ENCODE measurements at regions not wholly inside any gene's neighbourhood (a gene's known extent, or its start where the extent isn't known, plus 50 kb on each side); places are given as distances from the start of the nearest gene placed in this dataset.
"Not testable (repeated sequence)": the region's sequence is repeated elsewhere in the genome, so short reads cannot be mapped to it uniquely, and the experiment has no call there.

DNA sequence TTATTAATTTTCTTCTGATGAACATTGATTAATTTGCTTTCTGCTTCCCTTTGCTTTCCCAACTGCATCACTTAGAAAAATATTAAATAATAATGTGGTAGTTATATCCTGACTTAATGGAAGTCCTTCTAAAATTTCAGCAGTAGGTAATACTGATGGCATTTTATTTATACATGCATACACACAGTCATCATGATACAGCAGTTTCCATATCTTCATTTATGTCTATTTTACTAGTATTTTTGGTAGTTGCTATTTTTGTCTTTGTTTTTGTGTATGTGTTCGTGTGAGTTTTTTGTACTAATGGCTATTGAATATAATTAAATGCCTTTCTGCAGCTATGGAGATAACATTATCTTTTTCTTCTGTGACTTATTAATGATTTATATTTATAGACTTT lies 484.7 kb upstream of the CNTN5 start:
- POLR2A ChIA-PET = no interaction called here
- ATAC-seq (ENCODE audit: low read depth) (no peak), DNase-seq (no peak)
- H3K4me3 Mint-ChIP-seq = no peak overlapping the region
- peaks cover 3% of the 10 kb centered on the region for H3K9me3 Mint-ChIP-seq
- H3K27ac Mint-ChIP-seq = no peak overlapping the region
- H3K36me3 Mint-ChIP-seq = no peaks in the 10 kb centered on the region
- no peaks in the 10 kb centered on the region for H3K4me1 Mint-ChIP-seq
- H3K27me3 Mint-ChIP-seq = no peaks in the 10 kb centered on the region

DNA sequence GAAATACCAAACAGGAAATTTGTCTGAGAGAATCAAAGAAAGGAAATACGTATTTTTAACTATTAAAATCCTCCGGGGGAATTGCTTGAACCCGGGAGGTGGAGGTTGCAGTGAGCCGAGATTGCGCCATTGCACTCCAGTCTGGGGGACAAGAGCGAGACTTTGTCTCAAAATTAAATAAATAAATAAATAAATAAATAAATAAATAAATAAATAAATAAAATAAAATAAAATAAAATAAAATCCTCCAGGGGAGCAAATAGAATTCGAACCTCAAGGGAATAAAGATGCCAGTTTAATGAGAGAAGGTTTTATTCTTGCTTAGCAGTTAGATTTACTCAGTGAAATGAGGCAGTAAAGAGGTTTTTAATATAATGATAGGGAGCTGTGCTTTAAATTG lies 482.4 kb upstream of the CNTN5 start:
- DNase-seq; H3K9me3 Mint-ChIP-seq; ATAC-seq (ENCODE audit: low read depth); H3K36me3 Mint-ChIP-seq; POLR2A ChIA-PET; H3K4me3 Mint-ChIP-seq; H3K27ac Mint-ChIP-seq; H3K4me1 Mint-ChIP-seq; H3K27me3 Mint-ChIP-seq: not testable (repeated sequence)

DNA sequence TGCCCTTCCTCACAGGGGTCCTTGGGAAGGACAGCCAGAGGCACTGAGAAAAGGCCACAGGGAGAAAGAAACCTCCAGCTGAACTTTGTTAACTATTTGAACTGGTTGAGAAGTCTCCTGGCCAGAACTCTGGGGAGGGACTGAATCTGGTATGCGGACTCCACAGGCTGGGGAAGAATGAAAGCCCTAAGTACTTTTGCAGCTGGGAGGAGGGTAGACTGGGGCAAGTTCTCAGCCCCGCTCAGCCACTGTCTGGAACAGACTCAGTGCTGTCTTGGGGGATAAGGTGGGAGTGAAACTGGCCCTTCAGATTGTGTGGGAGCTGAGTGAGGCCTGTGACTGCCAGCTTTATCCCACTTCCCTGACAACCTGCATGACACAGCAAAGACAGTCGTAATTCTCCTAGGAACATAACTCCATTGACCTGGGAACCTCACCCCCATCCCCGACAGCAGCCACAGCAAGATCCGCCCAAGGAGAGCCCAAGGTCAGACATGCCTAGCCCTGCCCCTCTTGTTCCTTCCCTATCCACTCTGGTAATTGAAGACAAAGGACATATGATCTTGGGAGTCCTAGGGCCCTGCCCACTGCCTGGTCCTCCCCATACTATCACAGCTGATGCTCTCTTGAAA lies 475.1 kb upstream of the CNTN5 start:
- DNase-seq (no peak), ATAC-seq (ENCODE audit: low read depth) (no peak)
- Mint-ChIP-seq H3K27ac (no peak overlapping the region), H3K27me3 (no peaks in the 10 kb centered on the region), H3K4me1 (no peaks in the 10 kb centered on the region), H3K9me3 (peaks cover 7% of the 10 kb centered on the region), H3K36me3 (no peaks in the 10 kb centered on the region), H3K4me3 (no peak overlapping the region)
- POLR2A ChIA-PET = no interaction called here

GRCh38 chr11:98549571-98549970 lies 471.2 kb upstream of the CNTN5 start:
- POLR2A ChIA-PET = no interaction called here
- ATAC-seq (ENCODE audit: low read depth) (no peak), DNase-seq (no peak)
- H3K27ac Mint-ChIP-seq = no peak overlapping the region
- H3K27me3 Mint-ChIP-seq = no peaks in the 10 kb centered on the region
- no peak overlapping the region for H3K4me3 Mint-ChIP-seq
- peaks cover 9% of the 10 kb centered on the region for H3K9me3 Mint-ChIP-seq
- no peaks in the 10 kb centered on the region for H3K4me1 Mint-ChIP-seq
- H3K36me3 Mint-ChIP-seq = no peaks in the 10 kb centered on the region

DNA sequence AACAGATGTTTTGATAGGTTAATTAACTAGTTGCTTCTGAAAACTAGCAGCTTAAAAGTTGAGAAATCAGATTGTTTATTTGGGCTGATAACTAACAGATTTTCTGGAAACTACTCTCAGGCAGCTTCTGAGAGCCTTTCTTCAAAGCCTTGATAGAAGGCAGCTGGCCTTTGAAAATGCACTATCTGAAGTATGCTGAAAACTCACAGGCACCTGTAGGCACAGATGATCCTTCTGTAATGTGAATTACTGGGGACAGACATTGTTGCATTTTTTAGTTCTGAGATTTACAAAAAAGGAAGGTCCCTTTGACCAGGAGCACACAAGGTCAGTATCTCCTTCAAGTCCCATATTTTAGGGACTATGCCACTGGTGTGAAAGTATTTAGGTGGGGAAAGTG lies 460.8 kb upstream of the CNTN5 start:
- H3K9me3 Mint-ChIP-seq = no peaks in the 10 kb centered on the region
- ATAC-seq (ENCODE audit: low read depth) = no peak
- H3K36me3 Mint-ChIP-seq = no peaks in the 10 kb centered on the region
- H3K4me1 Mint-ChIP-seq = no peaks in the 10 kb centered on the region
- no peak for DNase-seq
- H3K4me3 Mint-ChIP-seq = no peak overlapping the region
- no peak overlapping the region for H3K27ac Mint-ChIP-seq
- H3K27me3 Mint-ChIP-seq = no peaks in the 10 kb centered on the region
- POLR2A ChIA-PET = no interaction called here

DNA sequence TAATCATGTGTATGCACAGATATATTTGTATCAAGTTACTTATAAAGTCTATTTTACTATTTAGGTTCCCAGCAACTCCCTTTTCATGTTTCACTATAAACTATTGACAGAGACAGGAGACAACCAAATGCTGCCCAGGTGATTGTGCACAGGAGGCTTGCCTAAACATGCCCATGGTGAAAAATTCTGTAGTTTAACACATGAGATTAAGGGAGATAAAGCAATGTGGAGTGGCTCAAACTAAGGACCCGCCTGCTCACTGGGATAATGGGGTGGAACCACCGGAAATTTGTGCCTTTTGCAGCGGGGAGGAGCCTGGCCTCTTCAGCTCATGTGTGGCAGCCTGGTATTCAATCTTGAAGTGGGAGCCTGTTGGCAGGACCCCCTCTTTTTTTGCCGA lies 459.5 kb upstream of the CNTN5 start:
- Mint-ChIP-seq H3K9me3 (no peaks in the 10 kb centered on the region), H3K27me3 (no peaks in the 10 kb centered on the region), H3K27ac (no peak overlapping the region), H3K36me3 (no peaks in the 10 kb centered on the region), H3K4me3 (no peak overlapping the region), H3K4me1 (no peaks in the 10 kb centered on the region)
- no peak for ATAC-seq (ENCODE audit: low read depth)
- POLR2A ChIA-PET = no interaction called here
- no peak for DNase-seq

- Mint-ChIP-seq H3K4me1 (no peaks in the 10 kb centered on the region), H3K36me3 (no peaks in the 10 kb centered on the region), H3K9me3 (no peaks in the 10 kb centered on the region), H3K27me3 (no peaks in the 10 kb centered on the region), H3K27ac (no peak overlapping the region), H3K4me3 (no peak overlapping the region)
- DNase-seq (no peak), ATAC-seq (ENCODE audit: low read depth) (no peak)
- POLR2A ChIA-PET = no interaction called here
These were observed 458.8 kb upstream of the CNTN5 start for GRCh38 chr11:98561877-98562395.

DNA sequence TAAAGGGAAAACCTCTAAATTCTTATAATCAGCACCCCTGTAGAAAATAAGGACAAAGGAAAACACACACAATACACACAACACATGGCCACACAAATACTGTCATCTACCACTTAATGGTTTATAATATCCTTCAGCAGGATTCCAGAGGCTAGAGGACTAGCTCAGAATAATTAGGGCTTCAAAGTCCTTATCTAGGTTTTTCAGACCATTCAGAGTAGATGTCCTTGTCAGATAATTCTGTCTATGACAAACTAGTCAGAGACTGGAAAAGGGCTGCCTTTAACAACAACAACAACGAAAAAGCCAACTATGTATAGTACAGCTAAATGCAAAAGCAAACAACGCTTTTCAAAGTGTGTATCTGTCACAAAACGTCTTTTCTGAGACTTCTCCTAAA lies 456.5 kb upstream of the CNTN5 start:
- Mint-ChIP-seq H3K27me3 (no peaks in the 10 kb centered on the region), H3K27ac (no peak overlapping the region), H3K36me3 (no peaks in the 10 kb centered on the region), H3K4me1 (no peaks in the 10 kb centered on the region), H3K9me3 (peaks cover 3% of the 10 kb centered on the region), H3K4me3 (no peak overlapping the region)
- DNase-seq = no peak
- POLR2A ChIA-PET = no interaction called here
- no peak for ATAC-seq (ENCODE audit: low read depth)

- Mint-ChIP-seq H3K4me3 (no peak overlapping the region), H3K27ac (no peak overlapping the region), H3K4me1 (no peaks in the 10 kb centered on the region), H3K27me3 (no peaks in the 10 kb centered on the region), H3K36me3 (no peaks in the 10 kb centered on the region), H3K9me3 (peaks cover 3% of the 10 kb centered on the region)
- ATAC-seq (ENCODE audit: low read depth) (no peak), DNase-seq (no peak)
- POLR2A ChIA-PET = no interaction called here
These were observed 455.9 kb upstream of the CNTN5 start for GRCh38 chr11:98564881-98565280.

GRCh38 chr11:98565311-98565710 lies 455.4 kb upstream of the CNTN5 start:
- Mint-ChIP-seq H3K4me1 (no peaks in the 10 kb centered on the region), H3K9me3 (peaks cover 3% of the 10 kb centered on the region), H3K27ac (no peak overlapping the region), H3K4me3 (no peak overlapping the region), H3K27me3 (no peaks in the 10 kb centered on the region), H3K36me3 (no peaks in the 10 kb centered on the region)
- no peak for ATAC-seq (ENCODE audit: low read depth)
- no peak for DNase-seq
- POLR2A ChIA-PET = no interaction called here

DNA sequence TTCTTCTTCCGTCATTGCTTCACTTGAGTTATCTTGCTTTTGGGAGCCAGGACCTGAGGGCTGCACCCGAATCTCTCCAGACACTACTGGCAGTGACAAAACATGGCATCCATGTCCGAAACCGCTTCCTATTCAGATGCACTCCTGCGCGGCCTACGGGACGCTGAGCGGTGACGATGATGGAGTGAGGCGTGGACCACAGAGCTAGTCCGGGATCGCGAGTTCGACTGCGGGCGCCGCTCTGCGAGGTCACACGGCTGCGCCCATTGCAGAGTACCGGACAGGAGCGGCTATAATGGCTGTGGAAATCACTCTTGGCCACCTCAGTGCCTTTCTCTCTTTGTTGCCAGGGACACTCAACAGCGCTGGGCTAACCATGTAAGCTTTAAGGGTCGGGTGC lies 453.8 kb upstream of the CNTN5 start:
- no peaks in the 10 kb centered on the region for H3K36me3 Mint-ChIP-seq
- DNase-seq = no peak
- ATAC-seq (ENCODE audit: low read depth) = no peak
- H3K4me1 Mint-ChIP-seq = no peaks in the 10 kb centered on the region
- H3K27ac Mint-ChIP-seq = no peak overlapping the region
- POLR2A ChIA-PET = no interaction called here
- H3K9me3 Mint-ChIP-seq = peaks cover 3% of the 10 kb centered on the region
- no peaks in the 10 kb centered on the region for H3K27me3 Mint-ChIP-seq
- H3K4me3 Mint-ChIP-seq = no peak overlapping the region

DNA sequence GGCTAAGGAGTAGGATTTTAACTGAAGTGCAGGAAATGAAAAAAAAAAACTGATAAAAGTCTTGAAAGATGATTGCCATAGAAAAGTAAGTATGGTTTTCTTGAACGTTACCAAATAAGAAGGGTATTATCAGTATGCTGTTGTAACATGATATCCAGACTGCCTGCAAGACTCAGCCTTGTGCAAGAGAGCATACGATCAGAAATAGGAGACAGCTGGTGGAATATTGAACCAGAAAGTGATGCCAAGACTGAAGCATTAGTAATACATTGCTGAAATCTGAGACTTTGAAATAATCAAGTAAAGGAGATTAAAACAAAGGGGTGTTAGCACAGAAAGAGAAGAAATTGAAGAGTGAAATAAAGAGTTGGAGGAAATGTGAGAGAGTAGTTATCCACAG lies 452.7 kb upstream of the CNTN5 start:
- Mint-ChIP-seq H3K36me3 (no peaks in the 10 kb centered on the region), H3K4me1 (no peaks in the 10 kb centered on the region)
- POLR2A ChIA-PET = no interaction called here

DNA sequence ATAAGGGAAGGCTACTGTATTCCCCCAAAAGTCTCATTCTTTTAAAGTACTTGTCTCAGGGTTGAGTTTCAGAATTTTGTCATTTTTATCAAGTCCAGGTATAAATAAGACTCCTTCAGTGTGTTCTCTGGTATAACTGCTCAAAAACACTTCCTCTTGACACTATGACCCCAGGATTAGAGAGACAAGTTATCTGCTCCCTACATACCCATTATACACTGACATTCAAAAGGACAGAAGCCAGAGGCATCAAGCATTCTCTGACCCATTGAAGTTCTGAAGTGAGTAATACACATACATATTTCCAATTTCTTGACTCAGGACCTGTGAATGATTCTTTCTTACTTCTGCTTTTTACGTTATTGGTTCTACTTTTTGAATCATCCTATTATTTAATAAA lies 447.8 kb upstream of the CNTN5 start:
- Mint-ChIP-seq H3K36me3 (no peaks in the 10 kb centered on the region), H3K27me3 (no peaks in the 10 kb centered on the region), H3K27ac (no peak overlapping the region), H3K4me3 (no peak overlapping the region), H3K4me1 (no peaks in the 10 kb centered on the region), H3K9me3 (peaks cover 3% of the 10 kb centered on the region)
- DNase-seq (no peak), ATAC-seq (ENCODE audit: low read depth) (no peak)
- POLR2A ChIA-PET = no interaction called here

More for the DNA sequence above, 452.7 kb upstream of the CNTN5 start:
- Mint-ChIP-seq H3K9me3 (peaks cover 3% of the 10 kb centered on the region), H3K27ac (no peak overlapping the region), H3K27me3 (no peaks in the 10 kb centered on the region), H3K4me3 (no peak overlapping the region)
- DNase-seq (no peak), ATAC-seq (ENCODE audit: low read depth) (no peak)

- no peak for ATAC-seq (ENCODE audit: low read depth)
- peaks cover 3% of the 10 kb centered on the region for H3K9me3 Mint-ChIP-seq
- H3K36me3 Mint-ChIP-seq = no peaks in the 10 kb centered on the region
- DNase-seq = no peak
- H3K4me3 Mint-ChIP-seq = no peak overlapping the region
- no peaks in the 10 kb centered on the region for H3K4me1 Mint-ChIP-seq
- H3K27me3 Mint-ChIP-seq = no peaks in the 10 kb centered on the region
- POLR2A ChIA-PET = no interaction called here
- no peak overlapping the region for H3K27ac Mint-ChIP-seq
These were observed 432.9 kb upstream of the CNTN5 start for GRCh38 chr11:98587884-98588283.

- POLR2A ChIA-PET = no interaction called here
- no peak overlapping the region for H3K27ac Mint-ChIP-seq
- H3K4me1 Mint-ChIP-seq = no peaks in the 10 kb centered on the region
- no peak for ATAC-seq (ENCODE audit: low read depth)
- DNase-seq = no peak
- peaks cover 5% of the 10 kb centered on the region for H3K9me3 Mint-ChIP-seq
- H3K27me3 Mint-ChIP-seq = no peaks in the 10 kb centered on the region
- H3K36me3 Mint-ChIP-seq = no peaks in the 10 kb centered on the region
- no peak overlapping the region for H3K4me3 Mint-ChIP-seq
These were observed 430.8 kb upstream of the CNTN5 start for GRCh38 chr11:98589967-98590366.

Measured in activated naive CD8-positive, alpha-beta T cell treated with anti-CD3 and anti-CD28 coated beads, Interleukin-2, amount 10 ng/mL, durations not matched to agents 7 days and 5 days (primary cell).